Activated naive CD4-positive, alpha-beta T cell treated with anti-CD3 and anti-CD28 coated beads, Interleukin-2, amount 50 U/mL, for 72 hours (primary cell): ENCODE measurements at regions not wholly inside any gene's neighbourhood (a gene's known extent, or its start where the extent isn't known, plus 50 kb on each side); places are given as distances from the start of the nearest gene placed in this dataset.
"Not testable (repeated sequence)": the region's sequence is repeated elsewhere in the genome, so short reads cannot be mapped to it uniquely, and the experiment has no call there.

Experiments used
- ATAC-seq, 2 donors: fragments of 150-1000 bp; cut with Tn5 transposase; 2 replicates each; pipeline ENCODE4 v1.10.0; 2021; ENCODE audit warnings: mild to moderate bottlenecking in 2 of 2, moderate library complexity in 2 of 2
- DNase-seq, 2 donors: peaks; one replicate each; pipeline ENCODE4 v3.0.0; 2021 to 2022; ENCODE audit warnings: low spot score in 2 of 2
- H3K27ac Mint-ChIP-seq, 2 donors: one replicate each; pipeline ENCODE4 v1.8.0; 2022; ENCODE audit warnings: mild to moderate bottlenecking in 2 of 2, mixed read lengths in 2 of 2
- H3K36me3 Mint-ChIP-seq, 2 donors: one replicate each; pipeline ENCODE4 v1.8.0; 2022; ENCODE audit warnings: mixed read lengths in 2 of 2
- H3K9me3 Mint-ChIP-seq, 2 donors: one replicate each; pipeline ENCODE4 v1.8.0; 2022; ENCODE audit warnings: mixed read lengths in 2 of 2

DNA sequence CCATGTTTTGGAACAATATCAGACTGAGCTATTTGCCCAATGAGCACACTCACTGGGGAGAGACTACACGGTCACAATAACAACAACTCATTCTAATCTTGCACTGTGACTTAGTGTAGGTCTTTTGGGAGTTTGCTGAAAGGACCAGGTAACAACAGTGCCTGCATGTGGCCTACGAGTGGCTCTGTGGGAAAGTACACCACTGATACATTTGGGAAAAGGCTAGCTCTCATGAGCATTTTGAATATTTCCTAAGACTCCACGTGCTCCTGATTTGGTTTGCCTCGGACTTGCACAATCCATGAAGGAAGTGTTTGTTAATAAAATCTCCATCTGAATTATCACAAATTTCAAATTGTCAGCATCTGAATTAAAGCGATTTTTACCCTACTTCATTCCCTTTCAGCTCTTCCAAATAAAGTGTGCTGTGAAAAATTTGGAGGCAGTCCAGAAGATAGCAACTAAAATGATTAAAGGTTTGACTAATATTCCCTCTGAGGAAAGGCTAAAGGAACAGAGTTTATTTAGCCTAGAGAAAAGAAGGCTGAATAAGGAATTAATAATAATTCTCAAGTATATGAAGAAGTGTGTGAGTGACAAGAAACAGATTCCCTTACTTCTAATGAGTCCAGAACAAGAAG is 406.4 kb downstream of the PPARGC1A start:
- H3K27ac Mint-ChIP-seq: no peak overlapping the region
- ATAC-seq (no peak), DNase-seq (no peak)
- no peaks in the 10 kb centered on the region for H3K36me3 Mint-ChIP-seq
- peaks cover 0 to 4% of the 10 kb centered on the region in 2 donors for H3K9me3 Mint-ChIP-seq

DNA sequence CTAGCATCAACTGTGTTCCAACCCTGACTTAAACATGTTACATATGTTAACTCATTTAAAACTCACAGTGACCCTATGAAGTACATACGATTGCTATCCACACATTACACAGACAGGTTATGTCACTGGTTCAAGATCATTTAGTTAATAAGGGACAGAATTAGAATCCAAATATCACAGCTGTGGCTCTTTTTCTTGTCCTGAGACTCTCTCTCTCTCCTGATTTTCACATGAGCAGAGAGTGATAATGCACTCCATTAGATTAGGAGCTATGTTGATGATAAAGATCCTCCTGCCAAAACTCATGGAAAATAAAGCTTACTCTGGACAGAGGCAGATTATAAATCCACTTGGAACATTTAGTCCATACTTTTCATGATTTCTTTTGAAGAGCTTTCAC is 408.3 kb downstream of the PPARGC1A start:
- Mint-ChIP-seq H3K9me3 (peaks cover 0 to 4% of the 10 kb centered on the region in 2 donors), H3K36me3 (no peaks in the 10 kb centered on the region), H3K27ac (no peak overlapping the region)
- DNase-seq (no peak), ATAC-seq (no peak)

DNA sequence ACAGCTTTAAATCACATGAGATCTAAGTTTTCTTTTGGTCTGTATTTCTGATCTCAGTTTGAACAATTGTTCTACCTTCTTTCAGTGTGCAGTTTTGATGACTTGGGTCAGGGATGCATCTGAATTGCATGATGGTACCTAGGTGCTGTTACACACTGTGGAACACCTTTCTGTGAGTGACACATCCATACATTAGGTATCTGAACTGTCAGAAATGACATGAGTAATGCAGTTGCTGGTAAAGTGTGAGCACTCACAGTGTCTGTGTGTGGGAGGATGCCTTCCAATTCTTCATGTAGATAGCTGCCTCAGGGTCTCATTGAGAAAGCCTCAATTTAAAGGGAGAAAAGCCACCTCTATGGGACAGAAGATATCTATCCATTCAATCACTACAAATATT is 411.9 kb downstream of the PPARGC1A start:
- no peak for DNase-seq
- Mint-ChIP-seq H3K27ac (no peak overlapping the region), H3K36me3 (no peaks in the 10 kb centered on the region), H3K9me3 (peaks cover 3 to 4% of the 10 kb centered on the region in 2 donors)
- no peak for ATAC-seq

DNA sequence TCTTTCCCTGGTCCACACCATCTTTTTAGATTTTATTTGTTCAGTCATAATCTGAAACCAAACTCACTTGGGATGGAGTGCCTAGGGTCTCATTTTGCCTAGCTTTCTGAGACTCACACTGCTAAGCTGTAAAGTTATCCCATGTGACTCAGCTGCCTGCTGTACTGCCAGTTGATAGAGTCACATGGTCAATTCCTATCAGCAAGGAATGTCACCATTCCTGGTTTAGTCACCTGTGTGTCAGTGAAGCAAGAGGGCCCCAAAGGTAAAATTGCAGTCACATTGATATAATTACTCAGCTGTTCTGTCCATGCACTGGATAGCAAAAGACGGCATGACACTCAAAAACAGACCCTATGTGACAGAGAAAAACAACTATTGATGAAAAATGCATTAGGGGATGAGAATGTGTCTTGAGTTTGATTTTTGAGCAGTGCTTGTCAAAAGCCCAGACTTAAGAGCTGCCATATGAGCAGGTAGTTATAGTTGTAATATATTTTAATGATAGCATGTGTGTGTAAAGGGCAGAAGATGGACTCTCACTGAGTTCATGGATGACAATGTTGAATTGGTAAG is 413.2 kb downstream of the PPARGC1A start:
- H3K9me3 Mint-ChIP-seq: peaks cover 9 to 12% of the 10 kb centered on the region in 2 donors

DNA sequence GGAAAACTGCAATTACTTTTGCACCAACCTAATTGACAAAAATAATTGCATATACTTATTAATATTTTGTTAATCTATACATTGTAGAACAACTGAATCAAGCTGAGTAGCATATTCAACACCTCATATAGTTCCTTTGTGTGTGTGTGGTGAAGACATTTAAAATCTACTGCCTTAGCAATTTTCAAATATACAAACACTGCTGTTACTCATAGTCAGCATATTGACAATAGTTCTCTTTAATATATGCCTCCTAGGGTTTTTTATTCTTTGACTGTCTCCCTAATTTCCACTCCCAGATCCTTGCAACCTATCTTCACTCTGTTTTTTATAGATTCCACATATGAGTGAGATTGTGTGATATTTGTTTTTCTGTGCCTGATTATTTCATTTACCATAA is 426.8 kb downstream of the PPARGC1A start:
- H3K27ac Mint-ChIP-seq: no peak overlapping the region
- no peak for DNase-seq
- peaks cover 6% of the 10 kb centered on the region in 2 donors for H3K9me3 Mint-ChIP-seq
- ATAC-seq: no peak
- H3K36me3 Mint-ChIP-seq: peaks cover under 1 to 1% of the 10 kb centered on the region in 2 donors

More for the DNA sequence above, 413.2 kb downstream of the PPARGC1A start:
- H3K36me3 Mint-ChIP-seq: peaks cover 7 to 11% of the 10 kb centered on the region in 2 donors
- H3K27ac Mint-ChIP-seq: no peak overlapping the region
- ATAC-seq: no peak
- DNase-seq: no peak

DNA sequence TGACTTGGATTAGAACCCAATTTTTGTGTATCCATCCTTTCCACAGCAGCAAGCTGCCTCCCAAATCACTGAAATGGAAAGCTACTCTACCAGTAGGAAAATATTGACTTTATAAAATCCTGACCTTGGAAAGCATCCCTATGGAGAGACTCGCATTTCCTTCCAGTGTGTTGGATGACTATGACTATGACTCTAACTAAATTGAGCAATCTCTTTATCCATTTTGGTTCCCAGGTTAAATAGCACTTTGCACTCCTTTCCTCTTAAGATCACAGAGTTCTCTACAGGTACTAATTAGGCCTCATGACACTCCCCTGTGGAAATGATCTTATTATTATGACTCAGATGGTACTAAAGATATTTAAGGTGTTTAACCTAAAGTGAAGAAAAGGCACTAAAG is 431.8 kb downstream of the PPARGC1A start:
- no peak for ATAC-seq
- Mint-ChIP-seq H3K9me3 (peaks cover 5 to 9% of the 10 kb centered on the region in 2 donors), H3K36me3 (no peaks in the 10 kb centered on the region), H3K27ac (no peak overlapping the region)
- no peak for DNase-seq

DNA sequence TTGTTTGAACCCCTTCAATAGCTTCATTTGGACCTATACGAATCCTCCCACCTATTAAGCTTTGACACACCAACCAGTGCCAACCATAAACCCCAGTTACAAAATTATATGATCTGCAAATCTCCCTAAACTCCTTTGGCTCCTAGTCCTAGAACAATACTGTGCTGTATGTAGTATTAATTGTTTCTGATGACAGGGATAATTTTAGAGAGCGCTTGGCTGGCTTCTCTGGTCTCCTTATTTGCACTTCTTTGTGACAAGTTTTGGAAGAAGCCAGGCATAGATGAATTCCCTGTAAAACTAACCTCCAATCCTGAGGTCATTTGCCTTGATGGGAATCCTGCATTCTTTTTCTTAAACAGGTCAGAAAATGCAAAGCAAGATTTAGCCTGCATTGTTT is 433.0 kb downstream of the PPARGC1A start:
- Mint-ChIP-seq H3K27ac (no peak overlapping the region), H3K36me3 (no peaks in the 10 kb centered on the region), H3K9me3 (peaks cover 5 to 9% of the 10 kb centered on the region in 2 donors)
- ATAC-seq: no peak
- no peak for DNase-seq

DNA sequence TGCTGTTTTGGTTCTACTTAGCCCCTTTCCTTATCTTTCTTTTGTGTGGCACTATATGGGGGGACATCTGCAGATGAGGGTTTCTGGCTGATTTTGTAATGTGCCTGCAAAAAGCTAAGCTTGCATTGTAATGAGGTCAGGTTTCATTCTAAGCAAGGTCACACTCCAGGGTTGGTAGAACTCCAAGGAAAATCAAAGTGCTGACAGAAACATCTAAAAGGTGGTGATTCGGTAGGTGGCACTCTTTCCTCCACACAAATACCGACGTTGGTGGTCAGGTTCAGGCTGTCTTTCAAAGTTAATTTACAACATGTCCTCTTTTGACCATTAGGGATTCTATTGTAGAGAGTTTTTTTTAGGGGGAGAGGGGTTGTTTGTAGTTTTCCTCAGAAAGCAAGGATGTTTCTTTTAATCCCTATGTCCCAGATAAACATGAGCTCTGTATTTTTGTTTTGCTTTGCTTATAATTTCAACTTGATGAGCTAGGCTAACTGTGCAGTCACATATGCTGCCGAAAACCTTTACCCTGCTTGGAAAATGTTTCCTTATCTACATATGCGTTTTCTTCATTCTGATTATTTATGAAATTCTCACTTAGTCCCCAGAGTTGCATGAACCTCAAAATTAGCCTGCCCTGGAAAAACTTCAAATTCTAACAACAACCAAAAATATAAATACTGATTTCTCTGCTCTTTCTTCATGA is 434.2 kb downstream of the PPARGC1A start:
- Mint-ChIP-seq H3K27ac (no peak overlapping the region), H3K9me3 (peaks cover 5 to 9% of the 10 kb centered on the region in 2 donors), H3K36me3 (no peaks in the 10 kb centered on the region)
- no peak for DNase-seq
- ATAC-seq: no peak

DNA sequence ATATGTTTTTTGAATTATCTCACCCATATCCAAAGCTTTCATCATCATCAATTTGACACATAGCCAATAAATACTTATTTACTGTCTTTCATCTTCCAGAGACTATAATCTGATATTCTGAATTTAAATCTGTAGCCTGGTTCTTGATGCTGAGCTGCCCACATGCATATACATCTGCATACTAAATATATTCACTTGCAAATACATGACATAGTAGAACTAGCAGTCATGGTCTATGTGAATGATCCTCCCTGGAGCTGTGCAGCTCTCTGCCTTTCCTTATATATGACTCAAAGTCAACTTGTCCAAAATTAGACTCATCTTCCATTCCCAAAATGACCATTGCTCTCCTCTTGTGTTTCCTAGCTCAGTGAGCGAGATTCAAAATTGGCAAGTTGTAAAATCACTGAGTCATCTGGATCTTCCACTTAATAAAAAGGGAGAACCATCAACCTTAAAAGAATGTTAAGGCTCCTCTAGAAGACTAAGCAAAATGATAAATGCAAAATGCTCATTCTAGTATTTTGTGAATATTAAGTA is 448.2 kb downstream of the PPARGC1A start:
- Mint-ChIP-seq H3K27ac (no peak overlapping the region), H3K36me3 (no peaks in the 10 kb centered on the region), H3K9me3 (peaks cover 0 to 5% of the 10 kb centered on the region in 2 donors)
- no peak for DNase-seq
- ATAC-seq: no peak

DNA sequence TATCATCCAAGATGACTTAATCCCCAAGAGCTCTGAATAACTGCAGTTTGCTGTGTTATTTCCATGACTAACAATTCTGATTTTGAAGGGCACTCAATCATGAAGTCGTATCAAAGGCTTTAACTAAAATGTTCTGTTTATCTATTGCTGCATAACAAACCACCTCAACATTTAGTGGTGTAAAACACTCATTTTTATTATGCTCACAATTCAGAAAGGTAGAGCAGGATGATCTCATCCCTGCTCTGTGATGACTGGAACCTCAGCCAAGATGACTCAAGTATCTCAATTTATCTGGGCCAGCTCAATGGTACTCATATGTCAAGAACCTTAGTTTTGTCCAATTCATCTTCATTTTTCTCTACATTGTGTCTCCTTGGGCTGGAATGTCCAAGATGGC is 451.1 kb downstream of the PPARGC1A start:
- H3K36me3 Mint-ChIP-seq: no peaks in the 10 kb centered on the region
- peaks cover 0 to 5% of the 10 kb centered on the region in 2 donors for H3K9me3 Mint-ChIP-seq
- H3K27ac Mint-ChIP-seq: no peak overlapping the region
- ATAC-seq (peak in 1 of 2 donors; percentile 64), DNase-seq (no peak)

DNA sequence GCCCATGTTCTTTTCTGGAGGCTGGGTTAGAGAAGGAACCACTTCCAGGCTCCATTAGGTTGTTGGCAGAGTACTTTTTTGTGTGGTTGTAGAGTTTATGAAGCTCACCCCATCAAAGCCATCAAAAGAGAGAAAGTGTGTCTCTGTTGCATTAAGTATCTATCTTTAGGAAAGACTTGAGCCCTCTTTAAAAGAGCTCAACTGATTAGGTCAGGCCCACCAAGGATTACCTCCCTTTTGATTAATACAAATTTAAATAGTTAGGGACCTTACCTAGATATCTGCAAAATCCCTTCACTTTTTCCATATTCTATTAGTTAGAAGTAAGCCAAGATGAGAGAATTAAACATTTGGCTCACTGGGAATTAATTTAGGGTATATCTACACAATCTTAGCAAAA is 460.4 kb downstream of the PPARGC1A start:
- no peaks in the 10 kb centered on the region for H3K36me3 Mint-ChIP-seq

DNA sequence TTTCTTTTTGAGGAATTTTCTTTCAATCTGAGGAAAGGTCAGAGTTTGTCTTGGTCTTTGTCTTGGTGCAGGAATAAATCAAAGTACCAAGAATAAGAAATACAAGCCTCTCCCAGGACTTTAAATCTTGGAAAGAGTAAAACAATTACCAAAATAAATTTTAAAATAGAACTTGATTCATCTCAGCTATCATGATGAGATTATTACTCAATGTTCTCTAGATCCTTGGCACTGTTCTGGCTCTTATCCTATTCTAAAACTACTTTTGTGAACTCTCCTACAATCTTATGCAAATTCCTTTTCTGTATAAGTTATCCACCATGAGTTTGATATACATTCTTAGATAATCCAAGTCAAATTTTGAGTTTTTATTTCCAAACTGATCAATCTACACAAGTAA is 464.3 kb downstream of the PPARGC1A start:
- DNase-seq (no peak), ATAC-seq (no peak)
- Mint-ChIP-seq H3K9me3 (peaks cover 0 to 3% of the 10 kb centered on the region in 2 donors), H3K36me3 (no peaks in the 10 kb centered on the region), H3K27ac (no peak overlapping the region)

More for the DNA sequence above, 460.4 kb downstream of the PPARGC1A start:
- Mint-ChIP-seq H3K27ac (no peak overlapping the region), H3K9me3 (peaks cover 0 to 3% of the 10 kb centered on the region in 2 donors)
- ATAC-seq: no peak
- no peak for DNase-seq

DNA sequence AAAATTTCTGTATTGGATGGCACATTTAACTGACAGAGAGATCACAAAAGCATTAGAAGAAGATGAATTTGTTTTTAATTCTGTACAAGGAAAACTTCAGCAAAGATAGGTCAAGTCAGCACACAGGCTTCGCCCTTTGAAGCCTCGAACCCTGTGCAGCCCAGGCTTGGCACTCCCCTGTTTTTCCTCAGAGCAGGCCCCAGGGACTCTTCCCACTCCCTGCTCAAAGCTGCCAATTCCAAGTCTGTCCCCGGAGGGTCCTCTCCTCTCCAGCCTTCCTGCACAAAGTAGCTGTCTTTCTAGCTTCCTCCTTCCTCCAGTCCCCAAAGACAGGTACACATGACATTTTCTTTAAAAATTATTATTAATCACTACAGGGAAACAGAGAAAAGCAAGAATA is 466.3 kb downstream of the PPARGC1A start:
- DNase-seq (no peak), ATAC-seq (no peak)
- Mint-ChIP-seq H3K36me3 (peaks cover 0 to 4% of the 10 kb centered on the region in 2 donors), H3K27ac (no peak overlapping the region), H3K9me3 (peaks cover 0 to 3% of the 10 kb centered on the region in 2 donors)

DNA sequence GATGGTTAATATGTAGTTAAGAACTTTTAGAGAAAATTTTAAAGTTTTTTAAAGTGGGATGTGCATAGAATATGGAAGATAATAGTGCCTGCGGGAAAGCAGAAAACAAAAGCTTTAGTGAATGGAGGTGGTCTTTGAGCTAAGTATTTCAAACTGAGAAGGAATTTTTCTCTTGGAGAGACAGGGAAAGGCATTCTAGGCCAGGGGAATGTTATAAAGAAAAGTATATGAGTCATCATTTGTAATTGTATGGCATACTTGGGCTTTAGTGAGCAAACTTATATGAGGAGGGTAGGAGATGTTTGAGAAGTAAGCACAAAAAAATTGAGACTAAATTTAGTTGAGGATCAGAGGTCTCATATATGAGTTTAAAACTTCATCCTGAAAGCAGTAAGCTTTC is 467.0 kb downstream of the PPARGC1A start:
- Mint-ChIP-seq H3K27ac (no peak overlapping the region), H3K36me3 (peaks cover 0 to 4% of the 10 kb centered on the region in 2 donors), H3K9me3 (peaks cover 0 to 3% of the 10 kb centered on the region in 2 donors)
- ATAC-seq: no peak
- no peak for DNase-seq

DNA sequence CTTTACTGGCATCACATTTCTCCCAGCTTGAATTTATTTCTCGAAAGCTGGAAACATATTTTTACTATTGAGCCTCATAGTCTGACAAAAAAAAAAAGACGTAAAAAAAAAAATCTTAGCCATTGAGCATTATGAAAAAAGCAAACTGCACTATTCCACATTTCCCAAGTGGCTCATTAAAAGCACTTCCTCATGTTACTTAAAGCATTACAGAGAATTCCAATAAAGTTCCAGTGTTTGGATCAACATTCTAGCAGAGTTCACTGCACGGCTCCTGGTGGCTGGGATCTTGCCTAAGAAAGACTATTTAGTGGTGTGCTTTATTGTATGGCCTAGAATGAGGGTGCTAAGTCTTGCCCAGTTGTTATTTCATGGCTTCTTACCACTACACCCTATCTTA is 476.2 kb downstream of the PPARGC1A start:
- H3K36me3 Mint-ChIP-seq: peaks cover 0 to 2% of the 10 kb centered on the region in 2 donors
- DNase-seq (no peak), ATAC-seq (no peak)
- peaks cover 0 to 5% of the 10 kb centered on the region in 2 donors for H3K9me3 Mint-ChIP-seq
- no peak overlapping the region for H3K27ac Mint-ChIP-seq

DNA sequence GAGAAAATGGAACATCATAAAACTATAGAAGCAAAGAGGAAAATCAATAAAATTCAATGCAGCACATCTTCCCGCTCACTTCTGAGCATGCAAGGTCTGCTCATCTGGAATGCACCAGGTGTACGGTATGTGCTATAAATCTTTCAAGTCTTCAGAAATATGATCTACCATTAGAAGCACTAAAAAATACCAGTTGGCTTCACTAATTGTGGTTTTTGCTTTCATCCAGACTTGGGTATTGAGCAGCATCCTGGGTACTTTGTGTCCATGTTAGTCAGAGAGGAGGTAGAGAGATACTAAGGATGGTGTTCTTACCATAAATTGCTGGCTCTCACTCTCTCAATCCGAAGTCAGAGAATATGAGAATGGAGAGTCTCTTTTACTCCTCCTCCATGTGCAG is 477.1 kb downstream of the PPARGC1A start:
- no peak for ATAC-seq
- DNase-seq: no peak
- H3K36me3 Mint-ChIP-seq: peaks cover 0 to 8% of the 10 kb centered on the region in 2 donors
- H3K27ac Mint-ChIP-seq: no peak overlapping the region
- H3K9me3 Mint-ChIP-seq: peaks cover 0 to 5% of the 10 kb centered on the region in 2 donors

DNA sequence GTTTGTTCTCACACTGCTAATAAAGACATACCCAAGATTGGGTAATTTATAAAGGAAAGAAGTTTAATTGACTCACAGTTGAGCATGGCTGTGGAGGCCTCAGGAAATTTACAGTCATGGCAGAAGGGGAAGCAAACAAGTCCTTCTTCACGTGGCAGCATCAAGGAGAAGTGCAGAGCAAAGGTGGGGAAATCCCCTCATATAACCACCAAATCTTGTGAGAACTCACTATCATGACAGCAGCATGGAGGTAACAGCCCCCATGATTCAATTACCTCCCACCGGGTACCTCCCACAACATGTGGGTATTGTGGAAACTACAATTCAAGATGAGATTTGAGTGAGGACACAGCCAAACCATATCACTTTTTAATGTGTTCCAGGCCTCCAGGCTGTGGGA is 480.9 kb downstream of the PPARGC1A start:
- ATAC-seq: peak; percentile 41 to 62
- H3K27ac Mint-ChIP-seq, DNase-seq, H3K36me3 Mint-ChIP-seq: not testable (repeated sequence)
- peaks cover 5 to 11% of the 10 kb centered on the region in 2 donors for H3K9me3 Mint-ChIP-seq
